H9 (cell line): ENCODE measurements at regions not wholly inside any gene's neighbourhood (a gene's known extent, or its start where the extent isn't known, plus 50 kb on each side); places are given as distances from the start of the nearest gene placed in this dataset.

Experiments used
- DNase-seq: peaks from one replicate; pipeline ENCODE4 v3.0.0-alpha.2; 2017
- H2AFZ ChIP-seq: one replicate; pipeline ENCODE4 v1.6.1; 2013; ENCODE audit warnings: mild to moderate bottlenecking, low read length, control low read depth, moderate library complexity
- H2AK5ac ChIP-seq: 2 replicates; pipeline ENCODE4 v1.6.1; 2013; ENCODE audit warnings: low read length, control low read depth, mixed read lengths; ENCODE audit not compliant: insufficient read length
- H2BK120ac ChIP-seq: one replicate; pipeline ENCODE4 v1.6.1; 2013; ENCODE audit warnings: low read depth, mild to moderate bottlenecking, low read length, control low read depth, inconsistent platforms; ENCODE audit not compliant: poor library complexity, severe bottlenecking
- H2BK12ac ChIP-seq: 2 replicates; pipeline ENCODE4 v1.6.1; 2013; ENCODE audit warnings: low read length, control low read depth, mixed read lengths, low read depth; ENCODE audit not compliant: insufficient read length
- H2BK15ac ChIP-seq: 2 replicates; pipeline ENCODE4 v1.6.1; 2013; ENCODE audit warnings: low read depth, low read length, control low read depth
- H2BK20ac ChIP-seq: one replicate; pipeline ENCODE4 v1.6.1; 2013; ENCODE audit warnings: low read depth, mild to moderate bottlenecking, low read length, control low read depth, inconsistent platforms; ENCODE audit not compliant: poor library complexity, severe bottlenecking
- H2BK5ac ChIP-seq: 2 replicates; pipeline ENCODE4 v1.6.1; 2013; ENCODE audit warnings: low read length, control low read depth, mixed read lengths; ENCODE audit not compliant: insufficient read length
- H3K14ac ChIP-seq: 2 replicates; pipeline ENCODE4 v1.6.1; 2013; ENCODE audit warnings: low read length, control low read depth; ENCODE audit not compliant: insufficient read depth
- H3K18ac ChIP-seq: 2 replicates; pipeline ENCODE4 v1.6.1; 2013; ENCODE audit warnings: low read depth, mild to moderate bottlenecking, mixed read lengths, low read length, control low read depth; ENCODE audit not compliant: insufficient read length
- H3K23ac ChIP-seq: 2 replicates; pipeline ENCODE4 v1.6.1; 2013; ENCODE audit warnings: low read length, control low read depth, mixed read lengths, low read depth; ENCODE audit not compliant: insufficient read length
- H3K23me2 ChIP-seq: 2 replicates; pipeline ENCODE4 v1.6.1; 2013; ENCODE audit warnings: low read depth, mild to moderate bottlenecking, mixed read lengths, low read length, control low read depth; ENCODE audit not compliant: insufficient read length, poor library complexity, severe bottlenecking
- H3K27ac ChIP-seq: 2 replicates; pipeline ENCODE4 v1.5.1; 2013; ENCODE audit warnings: low read length, control low read depth, mixed read lengths, low read depth; ENCODE audit not compliant: insufficient read length
- H3K27me3 ChIP-seq: 2 replicates; pipeline ENCODE4 v1.6.1; 2013; ENCODE audit warnings: low read length, control low read depth, inconsistent platforms; ENCODE audit not compliant: insufficient read depth
- H3K4ac ChIP-seq: 2 replicates; pipeline ENCODE4 v1.6.1; 2013; ENCODE audit warnings: low read depth, mild to moderate bottlenecking, control low read depth, inconsistent platforms, low read length, moderate library complexity
- H3K4me1 ChIP-seq: 2 replicates; pipeline ENCODE4 v1.6.1; 2013; ENCODE audit warnings: low read length, control low read depth, inconsistent platforms; ENCODE audit not compliant: insufficient read depth
- H3K4me2 ChIP-seq: 2 replicates; pipeline ENCODE4 v1.6.1; 2013; ENCODE audit warnings: low read length, control low read depth, mixed read lengths; ENCODE audit not compliant: insufficient read length, insufficient read depth
- H3K56ac ChIP-seq: 2 replicates; pipeline ENCODE4 v1.6.1; 2013; ENCODE audit warnings: low read depth, mild to moderate bottlenecking, mixed read lengths, low read length, control low read depth; ENCODE audit not compliant: insufficient read length
- H3K79me1 ChIP-seq: 2 replicates; pipeline ENCODE4 v1.6.1; 2013; ENCODE audit warnings: low read depth, mild to moderate bottlenecking, moderate library complexity, low read length, control low read depth, inconsistent platforms; ENCODE audit not compliant: insufficient read depth, poor library complexity, severe bottlenecking
- H3K79me2 ChIP-seq: 2 replicates; pipeline ENCODE4 v1.6.1; 2013; ENCODE audit warnings: low read length, control low read depth, inconsistent platforms; ENCODE audit not compliant: insufficient read depth
- H3K9ac ChIP-seq: 2 replicates; pipeline ENCODE4 v1.6.1; 2013; ENCODE audit warnings: low read length, control low read depth, mixed read lengths; ENCODE audit not compliant: insufficient read length; ENCODE audit errors: extremely low read depth
- H3K9me3 ChIP-seq: one replicate; pipeline ENCODE4 v1.6.1; 2013; ENCODE audit warnings: low read depth, low read length, inconsistent platforms; ENCODE audit not compliant: control insufficient read depth
- H3T11ph ChIP-seq: one replicate; pipeline ENCODE4 v1.6.1; 2013; ENCODE audit warnings: mild to moderate bottlenecking, low read length, control low read depth, inconsistent platforms
- H4K20me1 ChIP-seq: one replicate; pipeline ENCODE4 v1.6.1; 2013; ENCODE audit not compliant: control insufficient read depth, insufficient read length, insufficient read depth
- H4K5ac ChIP-seq: 2 replicates; pipeline ENCODE4 v1.6.1; 2013; ENCODE audit warnings: low read depth, mild to moderate bottlenecking, mixed read lengths, low read length, control low read depth; ENCODE audit not compliant: insufficient read length
- H4K8ac ChIP-seq: replicated peaks from 2 replicates; pipeline ENCODE4 v1.6.1; 2013; ENCODE audit warnings: low read length, control low read depth, mixed read lengths, low read depth; ENCODE audit not compliant: insufficient read length
- H4K91ac ChIP-seq: 2 replicates; pipeline ENCODE4 v1.6.1; 2013; ENCODE audit warnings: low read depth, mild to moderate bottlenecking, moderate library complexity, mixed read lengths, low read length, control low read depth; ENCODE audit not compliant: insufficient read length
- H3K27ac Mint-ChIP-seq, 3 experiments: 2 replicates in 2 of 3; 3 replicates in 1 of 3; pipeline ENCODE4 v1.8.0; 2020 to 2021; ENCODE audit warnings: mixed read lengths in 3 of 3, mild to moderate bottlenecking in 1 of 3, moderate library complexity in 1 of 3
- H3K27me3 Mint-ChIP-seq: 2 replicates; pipeline ENCODE4 v1.8.0; 2021; ENCODE audit warnings: low read depth, mild to moderate bottlenecking, moderate library complexity, mixed read lengths
- H3K36me3 Mint-ChIP-seq, 3 experiments: 2 replicates in 2 of 3; 3 replicates in 1 of 3; pipeline ENCODE4 v1.8.0; 2020 to 2021; ENCODE audit warnings: low read depth in 3 of 3, mixed read lengths in 3 of 3; ENCODE audit not compliant: insufficient read depth in 1 of 3
- H3K4me1 Mint-ChIP-seq, 2 experiments: 2 replicates each; pipeline ENCODE4 v1.8.0; 2020; ENCODE audit warnings: mixed read lengths in 2 of 2
- H3K4me3 Mint-ChIP-seq, 2 experiments: 2 replicates in 1 of 2; 3 replicates in 1 of 2; pipeline ENCODE4 v1.8.0; 2020 to 2021; ENCODE audit warnings: mild to moderate bottlenecking in 2 of 2, mixed read lengths in 2 of 2, moderate library complexity in 1 of 2
- H3K9me3 Mint-ChIP-seq, 2 experiments: 2 replicates in 1 of 2; 3 replicates in 1 of 2; pipeline ENCODE4 v1.8.0; 2020; ENCODE audit warnings: mild to moderate bottlenecking in 2 of 2, mixed read lengths in 2 of 2, moderate library complexity in 1 of 2
- WGBS: extraction: QIAGEN DNeasy Blood & Tissue Kit; methylation state at CpG from one replicate; pipeline ENCODE4 v1.1.7; 2013; ENCODE audit warnings: missing lambda C conversion rate, low lambda C conversion rate, mixed read lengths; ENCODE audit not compliant: insufficient read length; ENCODE audit errors: extremely low coverage; 5-methylcytosine and 5-hydroxymethylcytosine counted together
- TF ChIP-seq, protein P1 (sequence below): fragments of 200-600 bp; sonication (generic); conservative IDR thresholded peaks from 3 replicates; pipeline ENCODE4 v1.8.0; 2021; ENCODE audit warnings: antibody characterized with exemption, mild to moderate bottlenecking

DNA sequence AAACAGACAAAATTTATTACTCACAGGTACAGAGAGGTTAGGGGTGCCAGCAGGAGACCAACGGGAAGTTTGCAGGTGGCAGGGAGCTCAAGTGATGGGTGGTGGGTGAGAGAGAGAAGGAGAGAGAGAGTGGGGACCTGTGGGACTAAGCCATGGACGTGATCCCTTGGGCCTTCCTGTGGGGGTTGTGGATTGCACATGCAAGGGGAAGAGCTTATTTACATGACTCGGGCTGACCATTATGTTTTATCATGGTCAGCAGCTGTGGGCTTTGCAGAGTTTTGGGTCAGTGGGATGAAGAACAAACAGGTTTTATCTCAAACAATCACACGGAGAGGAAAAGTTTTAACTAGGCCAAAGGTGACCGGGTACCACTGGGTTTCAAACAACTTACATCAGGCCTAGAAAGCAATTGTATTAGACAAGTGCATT is 156.2 kb upstream of the EXOC2 start:
- Mint-ChIP-seq H3K4me3 (no peak overlapping the region), H3K27me3 (no peaks in the 10 kb centered on the region; the same call in none of the 2 replicates), H3K36me3 (no peaks in the 10 kb centered on the region), H3K4me1 (no peaks in the 10 kb centered on the region), H3K27ac (no peak overlapping the region; a peak in 2 of 7 replicates), H3K9me3 (peaks cover 4 to 15% of the 10 kb centered on the region in 2 experiments; a peak in 3 of 5 replicates)
- Histone ChIP-seq H3K9ac (no peak overlapping the region), H3K56ac (no peak overlapping the region), H3K18ac (no peak overlapping the region), H3K27ac (no peak overlapping the region), H3T11ph (no peak overlapping the region), H3K14ac (no peak overlapping the region), H3K4me2 (no peak overlapping the region), H3K79me2 (no peaks in the 10 kb centered on the region), H4K20me1 (no peaks in the 10 kb centered on the region), H2BK5ac (no peak overlapping the region), H2BK20ac (no peak overlapping the region), H2AK5ac (no peak overlapping the region), H3K79me1 (no peaks in the 10 kb centered on the region), H4K8ac (no peak overlapping the region), H2BK120ac (no peak overlapping the region), H2AFZ (no peak overlapping the region), H2BK12ac (no peak overlapping the region), H4K5ac (no peak overlapping the region), H3K9me3 (no peaks in the 10 kb centered on the region), H3K4ac (no peak overlapping the region), H4K91ac (no peak overlapping the region), H3K23me2 (no peaks in the 10 kb centered on the region), H3K23ac (no peak overlapping the region), H3K4me1 (no peaks in the 10 kb centered on the region), H3K27me3 (no peaks in the 10 kb centered on the region), H2BK15ac (no peak overlapping the region)
- TF ChIP-seq, protein P1, sequence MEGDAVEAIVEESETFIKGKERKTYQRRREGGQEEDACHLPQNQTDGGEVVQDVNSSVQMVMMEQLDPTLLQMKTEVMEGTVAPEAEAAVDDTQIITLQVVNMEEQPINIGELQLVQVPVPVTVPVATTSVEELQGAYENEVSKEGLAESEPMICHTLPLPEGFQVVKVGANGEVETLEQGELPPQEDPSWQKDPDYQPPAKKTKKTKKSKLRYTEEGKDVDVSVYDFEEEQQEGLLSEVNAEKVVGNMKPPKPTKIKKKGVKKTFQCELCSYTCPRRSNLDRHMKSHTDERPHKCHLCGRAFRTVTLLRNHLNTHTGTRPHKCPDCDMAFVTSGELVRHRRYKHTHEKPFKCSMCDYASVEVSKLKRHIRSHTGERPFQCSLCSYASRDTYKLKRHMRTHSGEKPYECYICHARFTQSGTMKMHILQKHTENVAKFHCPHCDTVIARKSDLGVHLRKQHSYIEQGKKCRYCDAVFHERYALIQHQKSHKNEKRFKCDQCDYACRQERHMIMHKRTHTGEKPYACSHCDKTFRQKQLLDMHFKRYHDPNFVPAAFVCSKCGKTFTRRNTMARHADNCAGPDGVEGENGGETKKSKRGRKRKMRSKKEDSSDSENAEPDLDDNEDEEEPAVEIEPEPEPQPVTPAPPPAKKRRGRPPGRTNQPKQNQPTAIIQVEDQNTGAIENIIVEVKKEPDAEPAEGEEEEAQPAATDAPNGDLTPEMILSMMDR, result no peak
- no CpG with 5 or more reads among the region's 5 CpGs for WGBS
- no peak for DNase-seq
